ENCODE measurements at regions not wholly inside any gene's neighbourhood (a gene's known extent, or its start where the extent isn't known, plus 50 kb on each side); places are given as distances from the start of the nearest gene placed in this dataset.

- no peak for DNase-seq (ENCODE audit: low read depth in 6 of 9, low spot score in 9 of 9)
- Histone ChIP-seq H3K4me1 (ENCODE audit: control insufficient read depth in 2 of 2, insufficient read depth in 2 of 2, low read length in 2 of 2) (no peaks in the 10 kb centered on the region), H3K9me3 (ENCODE audit: control insufficient read depth in 2 of 2, insufficient read depth in 1 of 2, low read length in 1 of 2) (no peaks in the 10 kb centered on the region), H3K27me3 (ENCODE audit: control insufficient read depth in 2 of 2, insufficient read depth in 1 of 2, low read length in 1 of 2) (no peaks in the 10 kb centered on the region), H3K27ac (ENCODE audit: low read depth in 1 of 2, low read length in 1 of 2) (no peak overlapping the region), H3K4me3 (ENCODE audit: low read length in 2 of 2) (no peak overlapping the region), H3K36me3 (ENCODE audit: control insufficient read depth in 2 of 2, insufficient read depth in 2 of 2, low read length in 1 of 2) (no peaks in the 10 kb centered on the region)
- WGBS, result 49% methylated on average over 1 of the region's 1 CpG
These were observed 228.8 kb upstream of the FAM83B start for GRCh38 chr6:54617730-54618129.

- no peaks in the 10 kb centered on the region for H3K27me3 ChIP-seq (ENCODE audit: control insufficient read depth in 2 of 2, insufficient read depth in 1 of 2, low read length in 1 of 2)
- no peak for DNase-seq (ENCODE audit: low read depth in 6 of 9, low spot score in 9 of 9)
- no peak overlapping the region for H3K27ac ChIP-seq (ENCODE audit: low read depth in 1 of 2, low read length in 1 of 2)
- H3K4me1 ChIP-seq (ENCODE audit: control insufficient read depth in 2 of 2, insufficient read depth in 2 of 2, low read length in 2 of 2), result no peaks in the 10 kb centered on the region
- H3K4me3 ChIP-seq (ENCODE audit: low read length in 2 of 2), result no peak overlapping the region
- no peaks in the 10 kb centered on the region for H3K9me3 ChIP-seq (ENCODE audit: control insufficient read depth in 2 of 2, insufficient read depth in 1 of 2, low read length in 1 of 2)
- no peaks in the 10 kb centered on the region for H3K36me3 ChIP-seq (ENCODE audit: control insufficient read depth in 2 of 2, insufficient read depth in 2 of 2, low read length in 1 of 2)
These were observed 228.0 kb upstream of the FAM83B start for GRCh38 chr6:54618572-54618971.

- Histone ChIP-seq H3K36me3 (ENCODE audit: control insufficient read depth in 2 of 2, insufficient read depth in 2 of 2, low read length in 1 of 2) (no peaks in the 10 kb centered on the region), H3K9me3 (ENCODE audit: control insufficient read depth in 2 of 2, insufficient read depth in 1 of 2, low read length in 1 of 2) (no peaks in the 10 kb centered on the region), H3K4me1 (ENCODE audit: control insufficient read depth in 2 of 2, insufficient read depth in 2 of 2, low read length in 2 of 2) (no peaks in the 10 kb centered on the region), H3K27ac (ENCODE audit: low read depth in 1 of 2, low read length in 1 of 2) (no peak overlapping the region), H3K27me3 (ENCODE audit: control insufficient read depth in 2 of 2, insufficient read depth in 1 of 2, low read length in 1 of 2) (no peaks in the 10 kb centered on the region), H3K4me3 (ENCODE audit: low read length in 2 of 2) (no peak overlapping the region)
- no peak for DNase-seq (ENCODE audit: low read depth in 6 of 9, low spot score in 9 of 9)
- WGBS, result 92% methylated on average over 2 of the region's 2 CpGs
These were observed 227.5 kb upstream of the FAM83B start for GRCh38 chr6:54619102-54619501.

- H3K4me3 ChIP-seq (ENCODE audit: low read length in 2 of 2), result no peak overlapping the region
- H3K27ac ChIP-seq (ENCODE audit: low read depth in 1 of 2, low read length in 1 of 2), result no peak overlapping the region
- H3K9me3 ChIP-seq (ENCODE audit: control insufficient read depth in 2 of 2, insufficient read depth in 1 of 2, low read length in 1 of 2), result no peaks in the 10 kb centered on the region
- no peaks in the 10 kb centered on the region for H3K27me3 ChIP-seq (ENCODE audit: control insufficient read depth in 2 of 2, insufficient read depth in 1 of 2, low read length in 1 of 2)
- no peaks in the 10 kb centered on the region for H3K36me3 ChIP-seq (ENCODE audit: control insufficient read depth in 2 of 2, insufficient read depth in 2 of 2, low read length in 1 of 2)
- DNase-seq (ENCODE audit: low read depth in 6 of 9, low spot score in 9 of 9), result no peak
- H3K4me1 ChIP-seq (ENCODE audit: control insufficient read depth in 2 of 2, insufficient read depth in 2 of 2, low read length in 2 of 2), result no peaks in the 10 kb centered on the region
These were observed 225.3 kb upstream of the FAM83B start for GRCh38 chr6:54621285-54621684.

- H3K4me1 ChIP-seq (ENCODE audit: control insufficient read depth in 2 of 2, insufficient read depth in 2 of 2, low read length in 2 of 2), result no peaks in the 10 kb centered on the region
- 100% methylated on average over 1 of the region's 1 CpG for WGBS
- H3K4me3 ChIP-seq (ENCODE audit: low read length in 2 of 2), result no peak overlapping the region
- no peak for DNase-seq (ENCODE audit: low read depth in 6 of 9, low spot score in 9 of 9)
- H3K36me3 ChIP-seq (ENCODE audit: control insufficient read depth in 2 of 2, insufficient read depth in 2 of 2, low read length in 1 of 2), result no peaks in the 10 kb centered on the region
- H3K9me3 ChIP-seq (ENCODE audit: control insufficient read depth in 2 of 2, insufficient read depth in 1 of 2, low read length in 1 of 2), result no peaks in the 10 kb centered on the region
- no peak overlapping the region for H3K27ac ChIP-seq (ENCODE audit: low read depth in 1 of 2, low read length in 1 of 2)
- H3K27me3 ChIP-seq (ENCODE audit: control insufficient read depth in 2 of 2, insufficient read depth in 1 of 2, low read length in 1 of 2), result no peaks in the 10 kb centered on the region
These were observed 222.4 kb upstream of the FAM83B start for GRCh38 chr6:54624216-54624615.

GRCh38 chr6:54624779-54625178 is 221.8 kb upstream of the FAM83B start:
- no peaks in the 10 kb centered on the region for H3K36me3 ChIP-seq (ENCODE audit: control insufficient read depth in 2 of 2, insufficient read depth in 2 of 2, low read length in 1 of 2)
- no peaks in the 10 kb centered on the region for H3K9me3 ChIP-seq (ENCODE audit: control insufficient read depth in 2 of 2, insufficient read depth in 1 of 2, low read length in 1 of 2)
- H3K27ac ChIP-seq (ENCODE audit: low read depth in 1 of 2, low read length in 1 of 2), result no peak overlapping the region
- no peaks in the 10 kb centered on the region for H3K4me1 ChIP-seq (ENCODE audit: control insufficient read depth in 2 of 2, insufficient read depth in 2 of 2, low read length in 2 of 2)
- DNase-seq (ENCODE audit: low read depth in 6 of 9, low spot score in 9 of 9), result no peak
- H3K4me3 ChIP-seq (ENCODE audit: low read length in 2 of 2), result no peak overlapping the region
- 84% methylated on average over 5 of the region's 5 CpGs for WGBS
- no peaks in the 10 kb centered on the region for H3K27me3 ChIP-seq (ENCODE audit: control insufficient read depth in 2 of 2, insufficient read depth in 1 of 2, low read length in 1 of 2)

- Histone ChIP-seq H3K36me3 (ENCODE audit: control insufficient read depth in 2 of 2, insufficient read depth in 2 of 2, low read length in 1 of 2) (no peaks in the 10 kb centered on the region), H3K4me1 (ENCODE audit: control insufficient read depth in 2 of 2, insufficient read depth in 2 of 2, low read length in 2 of 2) (no peaks in the 10 kb centered on the region), H3K27me3 (ENCODE audit: control insufficient read depth in 2 of 2, insufficient read depth in 1 of 2, low read length in 1 of 2) (no peaks in the 10 kb centered on the region), H3K27ac (ENCODE audit: low read depth in 1 of 2, low read length in 1 of 2) (no peak overlapping the region), H3K9me3 (ENCODE audit: control insufficient read depth in 2 of 2, insufficient read depth in 1 of 2, low read length in 1 of 2) (no peaks in the 10 kb centered on the region), H3K4me3 (ENCODE audit: low read length in 2 of 2) (no peak overlapping the region)
- DNase-seq (ENCODE audit: low read depth in 6 of 9, low spot score in 9 of 9), result no peak
- 91% methylated on average over 1 of the region's 1 CpG for WGBS
These were observed 217.4 kb upstream of the FAM83B start for GRCh38 chr6:54629131-54629530.

- H3K36me3 ChIP-seq (ENCODE audit: control insufficient read depth in 2 of 2, insufficient read depth in 2 of 2, low read length in 1 of 2), result no peaks in the 10 kb centered on the region
- no peak overlapping the region for H3K4me3 ChIP-seq (ENCODE audit: low read length in 2 of 2)
- no peak for DNase-seq (ENCODE audit: low read depth in 6 of 9, low spot score in 9 of 9)
- H3K4me1 ChIP-seq (ENCODE audit: control insufficient read depth in 2 of 2, insufficient read depth in 2 of 2, low read length in 2 of 2), result no peaks in the 10 kb centered on the region
- H3K9me3 ChIP-seq (ENCODE audit: control insufficient read depth in 2 of 2, insufficient read depth in 1 of 2, low read length in 1 of 2), result no peaks in the 10 kb centered on the region
- 91% methylated on average over 2 of the region's 2 CpGs for WGBS
- no peaks in the 10 kb centered on the region for H3K27me3 ChIP-seq (ENCODE audit: control insufficient read depth in 2 of 2, insufficient read depth in 1 of 2, low read length in 1 of 2)
- no peak overlapping the region for H3K27ac ChIP-seq (ENCODE audit: low read depth in 1 of 2, low read length in 1 of 2)
These were observed 213.5 kb upstream of the FAM83B start for GRCh38 chr6:54632984-54633565.

- 74% methylated on average over 4 of the region's 4 CpGs for WGBS
- no peak for DNase-seq (ENCODE audit: low read depth in 6 of 9, low spot score in 9 of 9)
- H3K27me3 ChIP-seq (ENCODE audit: control insufficient read depth in 2 of 2, insufficient read depth in 1 of 2, low read length in 1 of 2), result no peaks in the 10 kb centered on the region
These were observed 213.0 kb upstream of the FAM83B start for GRCh38 chr6:54633601-54634000.

GRCh38 chr6:54640911-54641310 is 205.7 kb upstream of the FAM83B start:
- DNase-seq (ENCODE audit: low read depth in 6 of 9, low spot score in 9 of 9), result no peak
- Histone ChIP-seq H3K27ac (ENCODE audit: low read depth in 1 of 2, low read length in 1 of 2) (no peak overlapping the region), H3K27me3 (ENCODE audit: control insufficient read depth in 2 of 2, insufficient read depth in 1 of 2, low read length in 1 of 2) (no peaks in the 10 kb centered on the region), H3K4me3 (ENCODE audit: low read length in 2 of 2) (no peak overlapping the region), H3K4me1 (ENCODE audit: control insufficient read depth in 2 of 2, insufficient read depth in 2 of 2, low read length in 2 of 2) (no peaks in the 10 kb centered on the region), H3K9me3 (ENCODE audit: control insufficient read depth in 2 of 2, insufficient read depth in 1 of 2, low read length in 1 of 2) (no peaks in the 10 kb centered on the region), H3K36me3 (ENCODE audit: control insufficient read depth in 2 of 2, insufficient read depth in 2 of 2, low read length in 1 of 2) (no peaks in the 10 kb centered on the region)
- WGBS, result 81% methylated on average over 1 of the region's 1 CpG

More at GRCh38 chr6:54633601-54634000, 213.0 kb upstream of the FAM83B start:
- Histone ChIP-seq H3K4me1 (ENCODE audit: control insufficient read depth in 2 of 2, insufficient read depth in 2 of 2, low read length in 2 of 2) (no peaks in the 10 kb centered on the region), H3K27ac (ENCODE audit: low read depth in 1 of 2, low read length in 1 of 2) (no peak overlapping the region), H3K4me3 (ENCODE audit: low read length in 2 of 2) (no peak overlapping the region), H3K36me3 (ENCODE audit: control insufficient read depth in 2 of 2, insufficient read depth in 2 of 2, low read length in 1 of 2) (no peaks in the 10 kb centered on the region), H3K9me3 (ENCODE audit: control insufficient read depth in 2 of 2, insufficient read depth in 1 of 2, low read length in 1 of 2) (no peaks in the 10 kb centered on the region)

Measured in thymus (tissue), 11 donors.